ENCODE measurements at regions not wholly inside any gene's neighbourhood (a gene's known extent, or its start where the extent isn't known, plus 50 kb on each side); places are given as distances from the start of the nearest gene placed in this dataset.

GRCh38 chr20:21033817-21034216 is 72.3 kb downstream of the LINC00237 start:
- Histone ChIP-seq H3K27me3 (ENCODE audit: insufficient read depth, low read depth, low read length) (no peaks in the 10 kb centered on the region), H4K20me1 (ENCODE audit: insufficient read depth) (no peaks in the 10 kb centered on the region), H2AFZ (ENCODE audit: low read depth, low read length) (no peak overlapping the region), H3K27ac (ENCODE audit: low read length) (no peak overlapping the region), H3K36me3 (ENCODE audit: insufficient read depth, low read length) (no peaks in the 10 kb centered on the region), H3K4me3 (ENCODE audit: low read length) (no peak overlapping the region), H3K9me3 (ENCODE audit: low read length) (no peaks in the 10 kb centered on the region), H3K9me2 (ENCODE audit: insufficient read depth, low read length) (no peaks in the 10 kb centered on the region), H3K79me2 (replicated peaks; ENCODE audit: insufficient read depth, low read length) (no peaks in the 10 kb centered on the region), H3K9ac (ENCODE audit: low read length) (no peak overlapping the region), H3K4me2 (ENCODE audit: low read length) (no peak overlapping the region), H3F3A (ENCODE audit: insufficient read depth, low read length, poor library complexity, severe bottlenecking) (no peaks in the 10 kb centered on the region)
- TF ChIP-seq MXI1 (conservative IDR thresholded peaks at IDR 0.05; ENCODE audit: poor library complexity, severe bottlenecking) (no peak), SMC3 (conservative IDR thresholded peaks at IDR 0.05; ENCODE audit: poor library complexity) (no peak), EZH2 (IDR thresholded peaks at IDR 0.05; ENCODE audit: borderline replicate concordance, insufficient read depth, low read length, poor library complexity, severe bottlenecking) (no peak), RAD21 (conservative IDR thresholded peaks at IDR 0.05) (no peak), EP300 (conservative IDR thresholded peaks at IDR 0.05; ENCODE audit: poor library complexity, severe bottlenecking) (no peak), CTCF (IDR thresholded peaks at IDR 0.05; ENCODE audit: poor library complexity, severe bottlenecking) (no peak), TAF1 (IDR thresholded peaks at IDR 0.05; ENCODE audit: low read depth) (no peak), POLR2AphosphoS5 (IDR thresholded peaks at IDR 0.05) (no peak)
- TF ChIP-seq, protein P1, sequence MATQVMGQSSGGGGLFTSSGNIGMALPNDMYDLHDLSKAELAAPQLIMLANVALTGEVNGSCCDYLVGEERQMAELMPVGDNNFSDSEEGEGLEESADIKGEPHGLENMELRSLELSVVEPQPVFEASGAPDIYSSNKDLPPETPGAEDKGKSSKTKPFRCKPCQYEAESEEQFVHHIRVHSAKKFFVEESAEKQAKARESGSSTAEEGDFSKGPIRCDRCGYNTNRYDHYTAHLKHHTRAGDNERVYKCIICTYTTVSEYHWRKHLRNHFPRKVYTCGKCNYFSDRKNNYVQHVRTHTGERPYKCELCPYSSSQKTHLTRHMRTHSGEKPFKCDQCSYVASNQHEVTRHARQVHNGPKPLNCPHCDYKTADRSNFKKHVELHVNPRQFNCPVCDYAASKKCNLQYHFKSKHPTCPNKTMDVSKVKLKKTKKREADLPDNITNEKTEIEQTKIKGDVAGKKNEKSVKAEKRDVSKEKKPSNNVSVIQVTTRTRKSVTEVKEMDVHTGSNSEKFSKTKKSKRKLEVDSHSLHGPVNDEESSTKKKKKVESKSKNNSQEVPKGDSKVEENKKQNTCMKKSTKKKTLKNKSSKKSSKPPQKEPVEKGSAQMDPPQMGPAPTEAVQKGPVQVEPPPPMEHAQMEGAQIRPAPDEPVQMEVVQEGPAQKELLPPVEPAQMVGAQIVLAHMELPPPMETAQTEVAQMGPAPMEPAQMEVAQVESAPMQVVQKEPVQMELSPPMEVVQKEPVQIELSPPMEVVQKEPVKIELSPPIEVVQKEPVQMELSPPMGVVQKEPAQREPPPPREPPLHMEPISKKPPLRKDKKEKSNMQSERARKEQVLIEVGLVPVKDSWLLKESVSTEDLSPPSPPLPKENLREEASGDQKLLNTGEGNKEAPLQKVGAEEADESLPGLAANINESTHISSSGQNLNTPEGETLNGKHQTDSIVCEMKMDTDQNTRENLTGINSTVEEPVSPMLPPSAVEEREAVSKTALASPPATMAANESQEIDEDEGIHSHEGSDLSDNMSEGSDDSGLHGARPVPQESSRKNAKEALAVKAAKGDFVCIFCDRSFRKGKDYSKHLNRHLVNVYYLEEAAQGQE (IDR thresholded peaks at IDR 0.05; ENCODE audit: borderline replicate concordance), result no peak

DNA sequence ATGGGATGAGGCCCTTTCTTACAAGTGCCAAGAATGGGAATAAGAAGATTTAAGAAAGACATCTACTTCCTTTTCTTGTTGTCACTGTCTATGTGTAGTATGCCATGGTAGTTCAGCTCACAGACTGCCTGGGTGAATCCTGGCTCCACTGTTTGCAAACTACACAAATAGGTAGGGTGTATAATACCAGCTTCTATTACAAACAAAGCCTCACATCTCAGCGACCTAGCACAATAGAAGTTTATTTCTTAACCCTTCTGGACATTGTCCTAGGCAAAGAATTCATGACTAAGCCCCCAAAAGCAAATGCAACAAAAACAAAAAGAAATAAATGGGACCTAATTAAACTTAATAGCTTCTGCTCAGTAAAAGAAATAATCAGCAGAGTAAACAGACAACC is 74.5 kb downstream of the LINC00237 start:
- no peaks in the 10 kb centered on the region for H3K79me2 ChIP-seq (replicated peaks; ENCODE audit: insufficient read depth, low read length)
- no peaks in the 10 kb centered on the region for H3F3A ChIP-seq (ENCODE audit: insufficient read depth, low read length, poor library complexity, severe bottlenecking)
- H3K4me2 ChIP-seq (ENCODE audit: low read length), result no peak overlapping the region
- H4K20me1 ChIP-seq (ENCODE audit: insufficient read depth), result no peaks in the 10 kb centered on the region
- no peak overlapping the region for H3K9ac ChIP-seq (ENCODE audit: low read length)
- H3K36me3 ChIP-seq (ENCODE audit: insufficient read depth, low read length), result no peaks in the 10 kb centered on the region
- no peak overlapping the region for H3K4me3 ChIP-seq (ENCODE audit: low read length)
- H3K27ac ChIP-seq (ENCODE audit: low read length), result no peak overlapping the region
- H3K9me3 ChIP-seq (ENCODE audit: low read length), result no peaks in the 10 kb centered on the region
- no peak overlapping the region for H2AFZ ChIP-seq (ENCODE audit: low read depth, low read length)
- no peaks in the 10 kb centered on the region for H3K9me2 ChIP-seq (ENCODE audit: insufficient read depth, low read length)
- no peaks in the 10 kb centered on the region for H3K27me3 ChIP-seq (ENCODE audit: insufficient read depth, low read depth, low read length)
- TF ChIP-seq CTCF (IDR thresholded peaks at IDR 0.05; ENCODE audit: poor library complexity, severe bottlenecking) (no peak), EP300 (conservative IDR thresholded peaks at IDR 0.05; ENCODE audit: poor library complexity, severe bottlenecking) (no peak), SMC3 (conservative IDR thresholded peaks at IDR 0.05; ENCODE audit: poor library complexity) (no peak), EZH2 (IDR thresholded peaks at IDR 0.05; ENCODE audit: borderline replicate concordance, insufficient read depth, low read length, poor library complexity, severe bottlenecking) (no peak), MXI1 (conservative IDR thresholded peaks at IDR 0.05; ENCODE audit: poor library complexity, severe bottlenecking) (no peak), TAF1 (IDR thresholded peaks at IDR 0.05; ENCODE audit: low read depth) (no peak), RAD21 (conservative IDR thresholded peaks at IDR 0.05) (no peak), POLR2AphosphoS5 (IDR thresholded peaks at IDR 0.05) (no peak)
- TF ChIP-seq, protein P1 (IDR thresholded peaks at IDR 0.05; ENCODE audit: borderline replicate concordance), result no peak
